NCI-H345 (cell line): ENCODE measurements at regions not wholly inside any gene's neighbourhood (a gene's known extent, or its start where the extent isn't known, plus 50 kb on each side); places are given as distances from the start of the nearest gene placed in this dataset.
"Not testable (repeated sequence)": the region's sequence is repeated elsewhere in the genome, so short reads cannot be mapped to it uniquely, and the experiment has no call there.

Source experiments
- DNase-seq: peaks from one replicate; lab custom pipeline; 2025; lab: John Stamatoyannopoulos, UW

DNA sequence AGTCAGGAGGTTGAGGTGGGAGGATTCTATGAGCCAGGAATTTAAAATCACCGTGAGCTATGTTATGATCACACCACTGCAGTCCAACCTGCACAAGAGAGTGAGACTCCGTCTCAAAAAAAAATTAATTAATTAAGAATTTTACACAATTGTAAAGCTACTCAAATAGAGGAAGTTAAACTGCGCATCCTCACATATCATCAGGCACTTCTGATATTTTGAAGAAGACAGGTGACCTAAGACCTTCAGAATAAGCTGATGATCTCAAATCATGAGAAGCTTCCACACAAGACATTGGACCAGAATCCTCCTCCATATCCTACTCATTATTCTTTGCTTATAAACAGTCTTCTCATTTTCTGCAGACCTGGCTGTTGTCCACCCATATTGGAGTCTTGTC is 800.9 kb downstream of the TMEM121 start:
- DNase-seq = no peak

DNA sequence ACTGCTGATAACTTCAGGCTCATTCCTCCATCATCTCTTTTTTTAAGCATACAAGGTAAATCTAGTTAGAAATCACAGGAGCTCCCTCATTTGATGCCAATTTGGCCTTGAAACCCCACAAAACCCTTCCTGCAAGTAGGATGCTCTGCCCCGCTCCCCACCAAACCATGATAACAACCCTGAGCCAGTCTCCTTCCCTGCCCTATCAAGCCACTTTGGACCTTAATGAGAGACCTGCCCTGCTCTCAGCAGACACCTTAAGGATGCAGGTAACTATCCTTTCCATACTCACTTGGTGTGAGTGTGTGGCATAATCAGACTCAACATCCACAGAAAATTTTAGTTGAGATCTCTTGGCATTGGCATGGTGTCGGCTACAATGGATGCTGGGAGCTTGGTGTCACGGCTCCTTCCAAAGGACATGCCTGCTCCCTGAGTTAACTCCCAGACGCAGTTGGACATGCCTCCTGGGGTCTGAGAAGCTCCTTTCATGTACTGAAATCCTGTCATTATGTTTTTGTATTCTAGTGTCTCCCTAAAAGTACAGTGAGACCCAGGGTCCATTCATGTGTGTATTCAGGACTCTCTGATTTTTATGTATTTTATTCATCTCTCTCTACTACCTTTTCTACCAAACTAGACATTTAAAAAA is 801.4 kb downstream of the TMEM121 start:
- DNase-seq = not testable (repeated sequence)

GRCh38 chr14:106329243-106329642 is 802.9 kb downstream of the TMEM121 start:
- not testable (repeated sequence) for DNase-seq

DNA sequence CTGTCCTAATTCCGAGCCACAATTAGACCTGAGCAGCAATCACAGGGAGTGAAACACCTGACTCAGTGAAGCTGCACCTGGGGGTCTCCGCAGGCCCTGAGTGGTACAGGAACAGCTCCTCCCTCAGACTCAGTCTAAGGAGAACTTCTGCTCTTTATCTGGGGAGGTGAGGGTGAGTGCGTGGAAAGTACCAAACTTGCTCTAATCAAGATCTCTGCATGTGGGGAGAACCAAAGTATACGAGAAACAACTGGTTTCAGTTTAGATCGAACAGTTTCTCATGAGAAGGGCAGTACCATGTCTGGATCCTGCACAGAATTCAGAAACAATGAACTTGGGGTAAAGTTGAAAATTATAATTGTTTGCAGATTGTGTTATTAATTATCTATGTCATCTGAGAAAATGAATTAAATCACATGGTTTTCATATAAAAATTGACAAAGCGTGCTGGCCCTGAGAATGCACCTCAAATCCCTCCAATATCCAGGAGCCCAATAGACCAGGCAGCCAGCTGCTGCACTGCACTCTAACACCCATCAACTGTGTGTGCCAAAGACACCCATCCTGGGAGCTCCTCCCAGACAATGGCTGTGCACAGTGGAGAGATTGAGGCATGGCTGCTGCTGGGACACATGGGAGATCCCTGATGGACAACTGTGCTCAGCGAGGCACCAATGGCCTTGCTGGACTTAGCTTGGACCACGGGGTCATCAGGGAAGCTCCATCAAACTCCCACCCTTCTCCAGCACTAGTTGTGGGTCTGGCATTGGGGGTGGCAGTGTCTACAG is 803.8 kb downstream of the TMEM121 start:
- not testable (repeated sequence) for DNase-seq

GRCh38 chr14:106334428-106335109 is 808.2 kb downstream of the TMEM121 start:
- DNase-seq = not testable (repeated sequence)

- DNase-seq = not testable (repeated sequence)
Observed at GRCh38 chr14:106335110-106335429, 808.7 kb downstream of the TMEM121 start.

- DNase-seq = not testable (repeated sequence)
Observed at GRCh38 chr14:106338775-106339174, 812.4 kb downstream of the TMEM121 start.

GRCh38 chr14:106340658-106341057 is 814.3 kb downstream of the TMEM121 start:
- not testable (repeated sequence) for DNase-seq

DNA sequence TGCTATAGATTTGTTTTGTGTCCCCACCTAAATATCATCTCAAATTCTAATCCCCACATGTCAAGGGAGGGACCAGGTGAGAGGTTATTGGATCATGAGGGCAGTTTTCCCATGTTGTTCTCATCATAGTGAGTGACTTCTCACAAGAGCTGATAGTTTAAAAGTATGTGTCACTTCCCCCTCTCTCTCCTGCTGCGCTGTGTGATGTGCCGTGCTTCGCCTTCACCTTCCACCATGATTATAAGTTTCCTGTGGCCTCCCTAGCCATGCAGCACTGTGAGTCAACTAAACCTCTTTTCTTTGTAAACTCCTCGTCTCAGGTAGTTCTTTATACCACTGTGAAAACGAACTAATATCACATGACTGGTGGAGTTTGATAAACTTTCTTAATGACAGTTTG is 814.8 kb downstream of the TMEM121 start:
- not testable (repeated sequence) for DNase-seq

DNA sequence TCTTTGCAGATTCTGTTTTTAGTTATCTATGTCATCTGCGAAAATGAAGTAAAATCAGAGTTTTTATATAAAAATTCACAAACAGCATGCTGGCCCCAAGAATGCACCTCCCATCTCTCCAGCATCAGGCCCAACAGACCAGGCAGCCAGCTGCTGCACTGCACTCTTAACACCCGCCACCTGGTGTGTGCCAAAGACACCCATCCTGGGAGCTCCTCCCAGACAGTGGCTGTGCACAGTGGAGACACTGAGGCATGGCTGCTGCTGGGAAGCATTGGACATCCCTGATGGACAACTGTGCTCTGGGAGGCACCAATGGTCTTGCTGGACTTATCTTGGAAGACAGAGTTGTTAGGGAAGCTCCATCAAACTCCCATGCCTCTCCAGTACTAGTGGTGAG is 817.2 kb downstream of the TMEM121 start:
- no peak for DNase-seq

GRCh38 chr14:106344065-106344614 is 817.8 kb downstream of the TMEM121 start:
- DNase-seq = not testable (repeated sequence)

DNA sequence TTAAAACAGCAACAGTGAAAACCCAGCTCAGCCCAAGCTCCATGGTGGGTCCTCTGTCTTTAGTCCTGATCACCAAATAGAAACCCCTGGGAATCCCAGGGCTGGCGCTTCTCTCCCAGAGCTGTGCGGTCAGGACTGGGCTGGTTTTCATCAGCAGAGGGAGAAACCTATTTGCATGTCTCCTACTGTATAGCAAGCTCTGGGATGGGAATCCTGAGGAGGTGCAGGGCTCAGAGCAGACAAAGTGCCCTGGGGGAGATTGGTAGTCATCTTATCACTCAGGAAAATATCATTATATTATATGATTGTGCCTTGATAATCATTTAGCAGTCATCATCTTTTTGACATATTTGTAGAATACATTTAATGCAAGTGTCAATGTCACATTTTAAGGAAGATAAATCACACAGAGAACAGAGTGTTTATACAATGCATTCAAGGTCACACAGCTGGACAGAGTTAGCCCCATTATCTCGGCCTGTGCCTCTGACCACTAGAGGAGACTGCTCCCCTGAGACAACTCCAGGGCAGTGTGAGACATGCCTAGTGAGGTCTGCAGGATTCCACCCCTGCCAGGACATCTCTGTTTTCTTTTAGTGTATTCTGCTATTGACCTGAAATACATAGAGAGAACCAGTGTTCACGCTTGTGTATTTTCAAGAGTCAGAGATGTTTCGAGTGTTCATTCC is 818.6 kb downstream of the TMEM121 start:
- DNase-seq = not testable (repeated sequence)

DNA sequence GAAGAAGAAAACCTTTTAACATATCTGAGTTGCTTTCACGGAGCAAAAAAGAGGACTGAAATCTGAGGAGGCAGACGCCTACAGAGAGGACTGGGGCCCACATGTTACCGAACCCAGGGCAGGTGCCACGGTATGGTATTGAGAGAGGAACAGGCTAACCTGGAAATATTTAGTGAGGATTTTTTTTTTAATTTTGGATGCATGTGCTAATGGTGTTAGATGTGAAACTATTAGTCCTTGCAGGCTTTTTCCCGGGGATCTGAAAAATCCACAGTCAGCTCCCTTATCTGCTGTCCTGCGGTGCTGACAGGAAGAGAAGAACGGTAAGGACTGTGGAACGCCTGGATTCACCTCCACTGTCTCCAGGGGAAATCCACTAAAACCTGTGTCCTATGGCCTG is 819.7 kb downstream of the TMEM121 start:
- no peak for DNase-seq

DNA sequence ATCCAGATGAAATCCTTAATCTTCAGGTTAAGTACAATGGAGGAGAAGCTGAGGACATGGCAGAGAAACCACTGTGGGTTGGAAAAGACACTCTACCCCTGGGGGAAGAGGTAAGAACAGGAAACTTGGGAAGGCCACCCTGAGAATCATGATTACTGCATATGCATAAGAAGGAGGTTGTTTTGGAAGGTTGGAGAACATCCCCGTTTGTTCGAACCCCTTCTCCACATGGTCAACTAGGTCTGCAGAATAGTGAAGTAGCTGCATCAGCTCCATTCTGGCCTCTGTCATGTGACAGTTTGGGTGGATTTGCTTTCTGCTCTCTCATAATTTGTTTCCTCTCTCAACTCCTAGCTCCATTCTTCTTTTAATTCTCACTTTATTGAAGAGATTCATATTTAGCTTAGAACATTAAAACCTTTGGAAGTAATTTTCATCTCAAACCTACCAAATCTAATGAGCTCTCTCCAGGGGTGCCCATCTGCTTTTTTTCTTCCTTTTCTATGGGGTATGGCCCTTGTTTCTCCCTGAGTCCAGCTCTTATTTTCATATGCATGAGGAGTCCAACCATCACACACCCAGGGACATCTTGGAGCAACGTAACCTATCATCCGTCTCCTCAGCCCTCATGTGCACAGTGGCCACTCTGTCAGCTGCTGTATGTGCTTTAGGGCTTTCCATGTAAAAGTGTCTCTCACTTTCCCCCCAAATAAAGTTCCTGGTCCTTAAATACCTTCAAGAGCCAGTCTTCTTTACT is 820.3 kb downstream of the TMEM121 start:
- no peak for DNase-seq

- DNase-seq = no peak
Observed at GRCh38 chr14:106347291-106347778, 821.0 kb downstream of the TMEM121 start.

DNA sequence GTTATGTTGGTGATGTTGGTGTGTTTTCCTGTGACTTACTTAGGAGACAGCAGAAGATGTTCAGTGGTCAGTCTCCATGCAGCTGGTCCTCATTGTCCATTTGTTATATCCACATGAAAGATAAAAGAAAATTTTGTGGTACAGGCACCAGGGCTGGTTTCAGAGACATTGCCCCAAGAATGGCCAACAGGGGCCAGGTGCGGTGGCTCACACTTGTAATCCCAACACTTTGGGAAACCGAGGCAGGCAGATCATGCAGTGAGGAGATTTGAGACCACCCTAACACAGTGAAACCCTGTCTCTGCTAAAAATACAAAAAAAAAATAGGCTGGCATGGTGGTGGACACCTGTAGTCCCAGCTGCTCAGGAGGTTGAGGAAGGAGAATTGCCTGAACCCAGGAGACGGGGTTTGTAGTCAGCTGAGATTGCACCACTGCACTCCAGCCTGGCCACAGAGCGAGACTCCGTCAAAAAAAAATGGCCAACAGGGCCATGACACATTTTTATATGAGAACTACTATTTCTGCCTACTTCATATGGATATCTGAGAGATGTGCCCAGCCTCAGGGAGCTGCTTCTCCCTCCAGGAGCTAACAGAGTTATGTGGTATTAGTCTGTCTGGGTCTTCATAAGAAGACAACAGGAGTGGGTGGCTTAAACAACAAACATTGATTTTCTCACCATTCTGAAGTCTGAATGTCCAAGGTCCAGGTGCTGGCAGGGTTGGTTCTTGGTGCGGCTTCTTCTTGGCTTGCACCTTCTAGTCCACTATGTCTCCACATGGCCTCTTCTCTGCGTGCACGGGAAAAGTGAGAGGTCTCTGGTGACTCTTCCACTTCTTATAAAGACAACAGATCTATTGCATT is 821.7 kb downstream of the TMEM121 start:
- no peak for DNase-seq

- DNase-seq = not testable (repeated sequence)
Observed at GRCh38 chr14:106348873-106349540, 822.6 kb downstream of the TMEM121 start.

DNA sequence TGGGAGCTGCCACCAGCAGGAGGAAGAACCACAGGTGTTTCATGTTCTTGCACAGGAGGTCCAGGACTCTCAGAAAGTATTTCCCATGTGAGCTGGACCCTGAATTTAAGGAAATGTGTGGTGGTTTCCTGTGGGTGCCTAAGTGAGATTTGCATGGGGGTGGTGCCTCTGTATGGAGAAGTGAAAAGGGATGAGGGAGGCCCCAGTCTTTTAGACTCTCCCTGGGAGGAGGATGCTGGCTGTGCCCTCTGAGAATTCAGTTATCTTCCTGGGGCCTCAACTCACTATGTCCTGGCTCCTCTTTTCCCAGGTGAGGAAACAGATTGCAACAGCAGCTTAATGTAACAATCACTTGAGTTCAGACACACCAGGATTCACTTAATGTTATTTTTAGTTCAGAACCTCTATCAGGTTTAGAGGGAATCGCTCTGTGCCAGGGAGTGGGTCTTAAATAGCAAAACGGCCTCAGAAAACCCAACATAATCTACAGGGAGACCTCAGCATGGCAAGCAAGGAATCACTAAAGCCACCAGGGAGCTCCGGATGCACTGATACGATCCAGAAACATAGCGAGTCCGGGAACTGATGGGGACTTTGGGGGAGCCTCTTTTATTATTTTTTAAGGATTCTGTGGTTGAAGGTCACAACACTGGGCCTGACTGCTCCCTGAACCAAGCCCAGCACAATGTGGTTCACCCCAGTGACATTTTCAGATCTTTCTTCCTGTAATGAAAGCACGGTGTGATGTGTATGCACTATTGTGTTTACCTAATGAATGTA is 823.5 kb downstream of the TMEM121 start:
- DNase-seq = not testable (repeated sequence)
